Hepatocyte (in vitro differentiated cells): ENCODE measurements at regions not wholly inside any gene's neighbourhood (a gene's known extent, or its start where the extent isn't known, plus 50 kb on each side); places are given as distances from the start of the nearest gene placed in this dataset.

Experiments
- DNase-seq: peaks from one replicate; pipeline ENCODE4 v3.0.0-alpha.2; 2016; ENCODE audit warnings: low spot score
- H2AFZ ChIP-seq: fragments of 200-600 bp; sonication (generic); 2 replicates; pipeline ENCODE4 v1.6.0; 2016; ENCODE audit warnings: antibody characterized with exemption, mild to moderate bottlenecking
- H3K27ac ChIP-seq: fragments of 200-600 bp; sonication (generic); 2 replicates; pipeline ENCODE4 v1.5.1; 2016; ENCODE audit warnings: mild to moderate bottlenecking
- H3K27me3 ChIP-seq: fragments of 200-600 bp; sonication (generic); 2 replicates; pipeline ENCODE4 v1.6.1; 2016
- H3K36me3 ChIP-seq: fragments of 200-600 bp; sonication (generic); replicated peaks from 2 replicates; pipeline ENCODE4 v1.5.1; 2016; ENCODE audit warnings: low read depth; ENCODE audit not compliant: insufficient read depth
- H3K4me1 ChIP-seq: fragments of 200-600 bp; sonication (generic); 2 replicates; pipeline ENCODE4 v1.5.1; 2016; ENCODE audit warnings: mild to moderate bottlenecking, moderate library complexity; ENCODE audit not compliant: insufficient read depth
- H3K4me2 ChIP-seq: fragments of 200-600 bp; sonication (generic); 2 replicates; pipeline ENCODE4 v1.6.0; 2016
- H3K4me3 ChIP-seq: fragments of 200-600 bp; sonication (generic); 2 replicates; pipeline ENCODE4 v1.5.1; 2016; ENCODE audit warnings: mild to moderate bottlenecking
- H3K79me2 ChIP-seq: fragments of 200-600 bp; sonication (generic); 2 replicates; pipeline ENCODE4 v1.6.0; 2017; ENCODE audit warnings: mild to moderate bottlenecking
- H3K9me2 ChIP-seq: fragments of 200-600 bp; sonication (generic); replicated peaks from 2 replicates; pipeline ENCODE4 v1.6.0; 2017; ENCODE audit warnings: mild to moderate bottlenecking; ENCODE audit not compliant: insufficient read depth
- H3K9me3 ChIP-seq: fragments of 200-600 bp; sonication (generic); 2 replicates; pipeline ENCODE4 v1.5.1; 2016; ENCODE audit warnings: low read depth, mild to moderate bottlenecking
- H4K20me1 ChIP-seq: fragments of 200-600 bp; sonication (generic); 2 replicates; pipeline ENCODE4 v1.6.0; 2016; ENCODE audit warnings: mild to moderate bottlenecking; ENCODE audit not compliant: insufficient read depth, poor library complexity, severe bottlenecking
- EZH2 ChIP-seq: fragments of 200-600 bp; sonication (generic); IDR thresholded peaks from 2 replicates; pipeline ENCODE4 v1.6.1; 2016; ENCODE audit warnings: antibody characterized with exemption, mild to moderate bottlenecking, borderline replicate concordance
- EZH2phosphoT487 ChIP-seq: fragments of 200-600 bp; sonication (generic); IDR thresholded peaks from one replicate; pipeline ENCODE4 v1.6.1; 2018; ENCODE audit warnings: antibody characterized with exemption, mild to moderate bottlenecking, low read depth, moderate library complexity; ENCODE audit not compliant: unreplicated experiment, severe bottlenecking
- WGBS: methylation state at CpG from one replicate; pipeline ENCODE4 v1.1.6; 2016; ENCODE audit warnings: low lambda C conversion rate; ENCODE audit errors: missing lambda C conversion rate; 5-methylcytosine and 5-hydroxymethylcytosine counted together
- TF ChIP-seq, protein P1 (sequence below): fragments of 200-600 bp; sonication (generic); IDR thresholded peaks from 2 replicates; pipeline ENCODE4 v1.5.1; 2016; ENCODE audit warnings: antibody characterized with exemption, mild to moderate bottlenecking; ENCODE audit not compliant: poor library complexity

DNA sequence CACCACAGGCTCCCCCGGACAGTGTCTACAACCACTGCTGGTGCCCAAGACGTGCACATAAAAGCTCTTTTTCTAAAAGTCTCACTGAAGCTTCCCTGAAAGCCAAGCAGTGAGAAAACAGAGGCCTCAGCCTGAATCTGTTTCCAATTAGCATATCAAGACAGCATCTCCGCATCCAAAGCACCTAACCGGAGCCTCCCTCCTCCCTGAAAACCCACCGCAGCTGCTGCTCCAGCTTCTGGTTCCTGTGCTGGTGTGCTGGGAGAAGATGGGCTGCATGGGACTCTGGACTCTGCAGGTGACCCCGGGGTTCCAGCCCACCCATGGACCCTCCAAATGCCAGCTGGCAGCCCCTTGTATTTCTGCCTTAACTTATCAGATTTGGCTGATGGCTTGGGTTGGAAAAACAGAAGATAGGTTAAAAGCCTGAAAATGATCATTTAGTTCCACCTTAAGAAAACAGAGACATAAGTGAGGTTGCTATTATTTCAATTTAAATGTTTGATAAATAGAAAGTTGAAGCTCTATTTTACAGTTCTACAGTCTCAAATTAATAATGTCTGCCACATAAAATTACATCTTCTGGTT, 103.3 kb downstream of the TMEM18 start:
- Histone ChIP-seq H3K9me3 (no peaks in the 10 kb centered on the region), H3K79me2 (no peaks in the 10 kb centered on the region), H3K27ac (no peak overlapping the region), H2AFZ (no peak overlapping the region), H3K4me1 (no peaks in the 10 kb centered on the region), H3K4me2 (no peak overlapping the region), H3K9me2 (no peaks in the 10 kb centered on the region), H3K27me3 (no peaks in the 10 kb centered on the region), H3K4me3 (no peak overlapping the region), H4K20me1 (no peaks in the 10 kb centered on the region), H3K36me3 (no peaks in the 10 kb centered on the region)
- TF ChIP-seq EZH2 (no peak), EZH2phosphoT487 (no peak)
- TF ChIP-seq, protein P1, sequence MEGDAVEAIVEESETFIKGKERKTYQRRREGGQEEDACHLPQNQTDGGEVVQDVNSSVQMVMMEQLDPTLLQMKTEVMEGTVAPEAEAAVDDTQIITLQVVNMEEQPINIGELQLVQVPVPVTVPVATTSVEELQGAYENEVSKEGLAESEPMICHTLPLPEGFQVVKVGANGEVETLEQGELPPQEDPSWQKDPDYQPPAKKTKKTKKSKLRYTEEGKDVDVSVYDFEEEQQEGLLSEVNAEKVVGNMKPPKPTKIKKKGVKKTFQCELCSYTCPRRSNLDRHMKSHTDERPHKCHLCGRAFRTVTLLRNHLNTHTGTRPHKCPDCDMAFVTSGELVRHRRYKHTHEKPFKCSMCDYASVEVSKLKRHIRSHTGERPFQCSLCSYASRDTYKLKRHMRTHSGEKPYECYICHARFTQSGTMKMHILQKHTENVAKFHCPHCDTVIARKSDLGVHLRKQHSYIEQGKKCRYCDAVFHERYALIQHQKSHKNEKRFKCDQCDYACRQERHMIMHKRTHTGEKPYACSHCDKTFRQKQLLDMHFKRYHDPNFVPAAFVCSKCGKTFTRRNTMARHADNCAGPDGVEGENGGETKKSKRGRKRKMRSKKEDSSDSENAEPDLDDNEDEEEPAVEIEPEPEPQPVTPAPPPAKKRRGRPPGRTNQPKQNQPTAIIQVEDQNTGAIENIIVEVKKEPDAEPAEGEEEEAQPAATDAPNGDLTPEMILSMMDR: no peak
- DNase-seq: no peak
- 48% methylated on average over 6 of the region's 6 CpGs for WGBS

DNA sequence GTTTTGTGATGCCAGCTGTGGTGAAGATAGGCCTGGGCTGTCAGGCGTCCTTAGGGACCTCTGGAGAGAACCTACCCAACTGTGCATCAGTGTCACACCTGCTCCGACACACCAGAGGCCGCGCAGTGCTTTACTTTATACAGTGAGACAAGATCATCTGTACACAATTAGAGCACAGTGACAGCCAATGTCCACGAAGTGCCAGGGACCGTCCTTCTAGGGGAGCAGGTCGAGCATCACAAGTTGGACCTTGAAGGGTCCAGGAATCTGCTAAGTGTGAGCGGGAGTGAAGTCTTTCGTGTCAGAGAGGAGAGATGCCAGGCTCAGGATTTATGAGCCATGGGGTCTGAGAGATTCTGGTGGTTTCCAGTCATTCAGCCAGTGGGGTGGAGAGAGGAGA, 104.2 kb downstream of the TMEM18 start:
- WGBS: 89% methylated on average over 9 of the region's 9 CpGs
- Histone ChIP-seq H3K36me3 (no peaks in the 10 kb centered on the region), H3K9me2 (no peaks in the 10 kb centered on the region), H3K4me3 (no peak overlapping the region), H3K27ac (no peak overlapping the region), H3K79me2 (no peaks in the 10 kb centered on the region), H3K27me3 (no peaks in the 10 kb centered on the region), H4K20me1 (no peaks in the 10 kb centered on the region), H3K9me3 (no peaks in the 10 kb centered on the region), H3K4me2 (no peak overlapping the region), H2AFZ (no peak overlapping the region), H3K4me1 (no peaks in the 10 kb centered on the region)
- no peak for DNase-seq
- no peak for TF ChIP-seq EZH2
- TF ChIP-seq, protein P1: no peak
- TF ChIP-seq EZH2phosphoT487: no peak

DNA sequence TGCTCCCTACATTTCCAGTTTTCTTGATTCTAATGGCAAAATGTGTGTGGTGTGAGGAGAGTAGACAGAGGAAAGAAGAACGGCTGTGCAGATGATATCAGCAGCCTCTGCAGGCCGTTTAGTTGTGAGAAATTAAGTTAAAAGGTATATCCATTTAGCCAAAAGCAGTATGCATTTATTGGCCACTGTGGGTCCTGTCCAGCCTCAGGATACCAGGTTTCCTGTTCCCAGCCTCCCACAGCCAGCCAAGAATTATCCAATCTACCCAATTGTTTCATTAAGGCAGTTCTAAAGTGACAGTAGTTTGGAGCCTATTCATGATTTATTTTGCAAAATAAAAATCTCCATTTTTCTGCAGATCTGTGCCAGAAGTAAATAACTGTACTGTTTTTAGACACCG, 107.5 kb downstream of the TMEM18 start:
- H3K4me2 ChIP-seq: no peak overlapping the region
- peaks cover 6% of the 10 kb centered on the region for H3K4me1 ChIP-seq
- H3K9me3 ChIP-seq: no peaks in the 10 kb centered on the region
- TF ChIP-seq, protein P1: no peak
- TF ChIP-seq EZH2: no peak
- no peak for TF ChIP-seq EZH2phosphoT487
- no peak overlapping the region for H3K4me3 ChIP-seq
- H3K36me3 ChIP-seq: no peaks in the 10 kb centered on the region
- 58% methylated on average over 3 of the region's 3 CpGs for WGBS
- H3K79me2 ChIP-seq: no peaks in the 10 kb centered on the region
- no peaks in the 10 kb centered on the region for H4K20me1 ChIP-seq
- H3K27me3 ChIP-seq: no peaks in the 10 kb centered on the region
- H3K27ac ChIP-seq: peak overlapping the region; percentile 86
- H3K9me2 ChIP-seq: no peaks in the 10 kb centered on the region
- DNase-seq: no peak
- H2AFZ ChIP-seq: no peak overlapping the region
